Left renal cortex interstitium (tissue), 4 donors: ENCODE measurements at regions not wholly inside any gene's neighbourhood (a gene's known extent, or its start where the extent isn't known, plus 50 kb on each side); places are given as distances from the start of the nearest gene placed in this dataset.
A peak's percentile ranks its signal among the peaks of the same experiment; 100 is the strongest.

Source experiments
- DNase-seq, 4 donors: peaks; one replicate each; pipeline ENCODE4 v3.0.0-alpha.2; 2013; ENCODE audit warnings: low read depth in 4 of 4, low spot score in 2 of 4, missing footprints in 1 of 4

GRCh38 chr14:61623927-61624326 is 71.4 kb upstream of the HIF1A start:
- DNase-seq = no peak

DNA sequence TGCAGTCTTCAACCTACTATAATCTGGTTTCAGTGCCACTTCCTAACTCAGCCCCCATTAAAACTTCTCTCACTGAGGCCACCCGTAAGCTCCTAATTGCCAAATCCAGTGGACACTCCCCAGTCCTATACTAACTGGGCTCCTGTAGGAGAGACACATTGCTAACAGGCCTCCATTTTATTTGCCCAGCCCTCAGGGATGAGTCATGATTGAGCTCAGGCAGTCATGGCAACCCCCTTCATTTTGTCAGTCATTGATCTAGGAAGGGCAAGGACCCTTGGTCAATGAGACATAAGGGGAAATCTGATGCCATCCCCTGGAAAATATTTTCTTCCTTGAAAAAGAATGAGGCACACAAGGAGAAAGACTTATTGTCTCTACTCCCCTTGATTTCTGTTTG is 70.1 kb upstream of the HIF1A start:
- DNase-seq = no peak

DNA sequence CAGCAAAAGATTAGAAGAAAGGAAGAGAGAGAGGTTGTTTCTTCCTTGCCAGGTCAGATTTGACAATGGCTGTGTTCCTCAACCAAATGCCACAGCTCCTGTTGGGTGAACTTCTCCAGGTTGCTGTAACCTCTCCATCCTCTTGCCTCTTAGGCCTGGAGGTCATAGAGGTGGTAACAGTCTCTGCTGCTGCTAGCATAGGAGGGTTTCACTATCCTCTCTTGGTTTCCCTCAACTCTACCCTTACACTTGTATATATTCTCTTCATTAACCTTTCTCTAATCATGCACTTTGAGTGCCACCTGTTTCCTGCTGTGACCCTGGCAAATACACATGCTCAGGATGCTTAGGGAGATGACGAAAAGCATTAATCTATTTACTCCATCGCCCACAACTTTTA is 67.7 kb upstream of the HIF1A start:
- DNase-seq = no peak

DNA sequence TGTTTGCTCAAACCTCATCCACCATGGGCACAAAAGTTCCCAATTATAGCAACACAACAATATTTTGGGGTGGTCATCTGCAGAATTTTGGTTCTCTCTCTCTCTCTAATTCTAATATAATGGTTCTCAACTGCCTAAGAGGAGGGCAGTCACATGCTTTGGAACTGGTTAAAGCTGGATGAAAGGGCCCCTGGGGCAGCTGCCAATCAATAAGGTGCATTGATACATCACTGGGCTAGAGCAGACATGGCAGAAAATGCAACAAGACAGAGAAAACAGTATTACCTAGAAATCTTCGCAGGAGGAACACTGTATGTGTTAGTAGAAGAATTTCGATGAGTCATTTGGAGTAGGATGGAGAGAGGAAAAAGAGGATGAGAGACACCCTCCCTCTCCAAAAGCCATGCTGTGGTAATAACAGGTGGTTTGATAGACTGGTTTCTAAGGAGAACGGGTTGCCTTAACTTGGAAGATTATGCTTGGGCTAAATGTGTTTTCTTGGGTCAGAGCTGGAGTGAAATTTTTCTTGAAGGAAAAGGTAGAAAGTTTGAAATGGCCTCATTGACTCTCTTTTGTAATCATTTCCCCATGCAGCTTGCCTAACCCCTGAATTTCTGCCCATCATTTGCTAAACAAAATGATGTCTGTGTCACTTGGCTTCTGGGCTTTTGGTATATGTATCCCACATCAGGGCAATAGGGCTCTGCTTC is 67.1 kb upstream of the HIF1A start:
- no peak for DNase-seq

GRCh38 chr14:61630399-61631044 is 64.8 kb upstream of the HIF1A start:
- no peak for DNase-seq

- no peak for DNase-seq
These were observed 64.1 kb upstream of the HIF1A start for GRCh38 chr14:61631045-61631687.

DNA sequence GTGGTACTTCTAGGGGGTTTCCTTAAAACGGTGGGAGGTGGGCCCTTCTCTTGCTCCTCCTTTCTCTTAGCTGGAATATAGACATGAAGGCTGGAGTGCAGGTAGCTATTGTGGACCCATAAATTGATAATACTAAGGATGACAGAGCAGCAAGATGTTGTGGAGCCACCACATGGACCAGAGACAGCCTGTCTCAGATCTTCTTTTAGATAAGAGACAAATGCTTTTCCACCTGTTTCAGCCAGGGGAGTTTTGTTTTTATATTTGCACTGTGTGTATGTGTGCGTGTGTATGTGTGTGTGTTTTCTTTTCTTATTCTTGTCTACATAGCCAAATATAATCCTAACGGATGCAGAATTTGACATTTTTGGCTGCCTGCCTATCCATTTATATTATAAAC is 62.9 kb upstream of the HIF1A start:
- DNase-seq = no peak

- no peak for DNase-seq
These were observed 62.5 kb upstream of the HIF1A start for GRCh38 chr14:61632807-61633206.

GRCh38 chr14:61636291-61636690 is 59.0 kb upstream of the HIF1A start:
- no peak for DNase-seq

DNA sequence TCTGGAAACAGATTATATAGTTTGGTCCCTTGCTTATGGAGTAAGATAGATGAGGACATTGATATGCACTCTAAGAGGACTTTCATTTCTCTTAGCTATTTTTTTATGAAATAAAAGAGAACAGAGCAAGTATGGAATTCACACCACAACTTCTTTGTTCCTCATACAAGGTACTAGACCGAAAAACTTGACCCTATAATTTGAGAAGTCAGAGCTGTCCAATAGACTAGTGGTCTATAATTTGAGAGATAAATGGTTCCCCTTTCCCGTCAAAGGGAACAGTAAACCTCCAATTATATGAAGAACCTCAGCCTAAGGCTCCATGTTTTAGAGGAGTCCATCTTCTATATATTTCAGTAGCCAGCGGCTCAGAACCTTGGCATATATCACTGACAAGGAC is 58.5 kb upstream of the HIF1A start:
- DNase-seq = no peak

GRCh38 chr14:61638595-61639387 is 56.5 kb upstream of the HIF1A start:
- no peak for DNase-seq

- DNase-seq = no peak
These were observed 54.9 kb upstream of the HIF1A start for GRCh38 chr14:61640158-61641136.

DNA sequence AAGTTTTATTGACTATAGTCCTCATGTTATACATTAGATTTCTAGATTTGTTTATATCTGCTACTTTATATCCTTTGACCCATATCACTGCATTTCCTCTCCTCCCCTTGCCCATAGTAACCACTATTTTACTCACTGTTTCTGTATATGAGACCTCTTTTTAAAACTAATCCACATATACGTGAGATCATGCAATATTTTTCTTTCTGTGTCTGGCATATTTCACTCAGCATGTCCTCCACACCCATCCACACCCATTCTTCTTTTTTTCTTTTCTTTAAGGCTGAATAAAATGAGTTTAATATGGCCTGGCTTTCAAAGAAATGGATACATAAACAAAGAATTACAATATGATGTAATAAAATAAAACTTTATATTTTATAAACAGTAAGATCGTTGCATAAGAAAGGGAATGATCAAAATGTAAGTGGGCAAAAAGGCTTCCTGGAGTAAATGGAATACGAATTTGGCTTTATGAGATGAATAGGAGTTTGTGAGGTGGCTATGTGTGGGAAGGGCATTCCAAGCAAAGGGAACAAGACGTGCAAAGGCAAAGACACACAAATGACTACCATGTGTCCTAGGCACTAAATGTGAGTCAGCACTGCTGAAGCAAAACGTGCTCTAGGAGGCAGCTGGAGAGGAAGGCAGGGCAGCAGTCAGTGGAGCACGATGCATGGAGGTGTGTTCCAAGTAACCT is 53.2 kb upstream of the HIF1A start:
- DNase-seq = no peak

DNA sequence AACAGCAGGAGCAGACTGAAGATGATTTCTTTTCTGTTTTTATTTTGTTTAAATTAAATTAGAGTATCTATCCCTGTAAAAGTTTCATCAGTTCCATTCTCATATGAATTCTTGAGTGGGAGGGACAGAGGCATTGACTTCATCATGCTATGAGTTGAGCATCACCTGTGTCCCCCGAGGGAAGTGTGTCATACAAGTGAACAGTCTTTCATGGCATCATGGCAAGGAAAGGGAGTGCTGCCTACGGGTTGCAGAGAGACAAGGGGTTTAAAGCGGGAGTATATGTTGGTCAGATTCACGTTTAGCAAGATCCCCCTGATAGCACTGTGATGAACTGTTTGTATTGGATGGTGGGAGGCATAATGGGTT is 52.7 kb upstream of the HIF1A start:
- no peak for DNase-seq

- DNase-seq = no peak
These were observed 51.8 kb upstream of the HIF1A start for GRCh38 chr14:61643555-61643954.

DNA sequence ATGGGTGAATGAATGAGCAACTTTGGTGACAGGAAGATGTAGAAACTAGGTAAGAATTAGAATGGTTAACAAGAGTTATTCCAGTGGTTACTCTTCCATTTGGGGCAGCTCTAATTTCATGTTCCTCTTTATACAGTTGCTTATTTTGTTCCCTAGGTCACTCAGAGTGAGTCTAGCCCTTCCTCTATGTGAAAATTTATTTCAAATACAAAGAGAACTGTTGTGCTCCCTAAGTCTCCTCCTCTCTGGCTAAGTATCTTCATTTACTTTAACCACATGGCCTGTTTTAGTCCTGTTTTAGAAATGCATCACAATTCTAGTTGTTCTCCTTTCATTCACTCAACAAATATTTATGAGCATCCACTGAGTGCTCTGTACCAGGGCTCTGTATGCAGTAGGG is 51.1 kb upstream of the HIF1A start:
- DNase-seq = no peak

GRCh38 chr14:61644834-61645233 is 50.5 kb upstream of the HIF1A start:
- DNase-seq = peak in 1 of 4 donors; percentile 52

DNA sequence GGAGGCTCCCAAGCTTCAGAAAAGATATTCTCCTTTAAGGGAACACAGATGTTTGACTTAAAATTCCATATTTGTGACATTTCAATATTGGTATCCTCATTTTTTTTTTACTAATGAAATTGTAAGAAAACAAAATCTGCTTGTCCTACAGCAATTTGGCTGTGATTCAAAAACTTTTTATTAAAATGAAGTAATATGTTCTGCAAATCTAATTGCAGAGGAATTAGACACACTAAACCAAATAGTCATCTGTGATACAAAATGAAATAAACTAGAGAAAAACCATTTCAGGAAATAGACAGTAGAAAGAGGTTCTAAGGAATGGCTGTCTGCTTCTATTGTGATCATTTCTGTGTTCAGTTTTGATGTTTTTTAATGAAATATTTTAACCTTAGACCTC is 50.1 kb upstream of the HIF1A start:
- no peak for DNase-seq
